Neural progenitor cell (in vitro differentiated cells): ENCODE measurements at regions not wholly inside any gene's neighbourhood (a gene's known extent, or its start where the extent isn't known, plus 50 kb on each side); places are given as distances from the start of the nearest gene placed in this dataset.

Source experiments
- DNase-seq: peaks from one replicate; pipeline ENCODE4 v3.0.0-alpha.2; 2016; ENCODE audit warnings: low spot score
- H2AFZ ChIP-seq: fragments of 200-600 bp; sonication (generic); replicated peaks from 2 replicates; pipeline ENCODE4 v1.6.1; 2016; ENCODE audit warnings: antibody characterized with exemption
- H3F3A ChIP-seq: fragments of 200-600 bp; sonication (generic); 2 replicates; pipeline ENCODE4 v1.6.1; 2016; ENCODE audit warnings: antibody characterized with exemption, low read depth
- H3K27ac ChIP-seq: fragments of 200-600 bp; sonication (generic); 2 replicates; pipeline ENCODE4 v1.5.1; 2016; ENCODE audit warnings: mild to moderate bottlenecking
- H3K27me3 ChIP-seq: fragments of 200-600 bp; sonication (generic); 2 replicates; pipeline ENCODE4 v1.6.1; 2016; ENCODE audit warnings: mild to moderate bottlenecking, moderate library complexity
- H3K36me3 ChIP-seq: fragments of 200-600 bp; sonication (generic); 2 replicates; pipeline ENCODE4 v1.5.1; 2016
- H3K4me1 ChIP-seq: fragments of 200-600 bp; sonication (generic); 2 replicates; pipeline ENCODE4 v1.6.1; 2016; ENCODE audit warnings: mixed run types
- H3K4me2 ChIP-seq: fragments of 200-600 bp; sonication (generic); 2 replicates; pipeline ENCODE4 v1.6.1; 2016
- H3K4me3 ChIP-seq: fragments of 200-600 bp; sonication (generic); 2 replicates; pipeline ENCODE4 v1.5.1; 2016
- H3K79me2 ChIP-seq: fragments of 200-600 bp; sonication (generic); 2 replicates; pipeline ENCODE4 v1.6.1; 2016; ENCODE audit warnings: low read depth
- H3K9ac ChIP-seq: fragments of 200-600 bp; sonication (generic); 2 replicates; pipeline ENCODE4 v1.6.1; 2016
- H3K9me3 ChIP-seq: fragments of 200-600 bp; sonication (generic); 2 replicates; pipeline ENCODE4 v1.5.1; 2016; ENCODE audit warnings: low read depth
- H4K20me1 ChIP-seq: fragments of 200-600 bp; sonication (generic); 2 replicates; pipeline ENCODE4 v1.6.1; 2016; ENCODE audit warnings: low read depth
- H3K27ac Mint-ChIP-seq: 3 replicates; pipeline ENCODE4 v1.8.0; 2021; ENCODE audit warnings: mixed read lengths
- H3K27me3 Mint-ChIP-seq: 2 replicates; pipeline ENCODE4 v1.8.0; 2022; ENCODE audit warnings: low read depth, mild to moderate bottlenecking, inconsistent platforms, moderate library complexity, mixed read lengths; ENCODE audit not compliant: insufficient read depth
- H3K36me3 Mint-ChIP-seq: 3 replicates; pipeline ENCODE4 v1.8.0; 2021; ENCODE audit warnings: mixed read lengths
- H3K4me1 Mint-ChIP-seq: 3 replicates; pipeline ENCODE4 v1.8.0; 2021; ENCODE audit warnings: mixed read lengths
- H3K4me3 Mint-ChIP-seq: 3 replicates; pipeline ENCODE4 v1.8.0; 2021; ENCODE audit warnings: mild to moderate bottlenecking, moderate library complexity, mixed read lengths
- H3K9me3 Mint-ChIP-seq: 3 replicates; pipeline ENCODE4 v1.8.0; 2020; ENCODE audit warnings: mixed read lengths
- EZH2 ChIP-seq: fragments of 200-600 bp; sonication (generic); IDR thresholded peaks from 2 replicates; pipeline ENCODE4 v1.6.1; 2017; ENCODE audit warnings: antibody characterized with exemption, mild to moderate bottlenecking, moderate library complexity
- EZH2phosphoT487 ChIP-seq: fragments of 200-600 bp; sonication (generic); IDR thresholded peaks from 2 replicates; pipeline ENCODE4 v1.6.1; 2017; ENCODE audit warnings: antibody characterized with exemption
- TF ChIP-seq, protein P1 (sequence below): fragments of 200-600 bp; sonication (generic); IDR thresholded peaks from 2 replicates; pipeline ENCODE4 v1.5.1; 2017; ENCODE audit warnings: antibody characterized with exemption, mild to moderate bottlenecking

GRCh38 chr2:19775315-19775714, 126.5 kb downstream of the TTC32 start:
- Mint-ChIP-seq H3K27me3 (peaks cover 6% of the 10 kb centered on the region), H3K9me3 (no peaks in the 10 kb centered on the region), H3K27ac (no peak overlapping the region), H3K4me3 (no peak overlapping the region), H3K4me1 (peaks cover 7% of the 10 kb centered on the region), H3K36me3 (no peaks in the 10 kb centered on the region)
- Histone ChIP-seq H3K4me2 (no peak overlapping the region), H3K9me3 (no peaks in the 10 kb centered on the region), H3K79me2 (no peaks in the 10 kb centered on the region), H3K9ac (no peak overlapping the region), H3K27me3 (no peaks in the 10 kb centered on the region), H3K4me1 (peaks cover 14% of the 10 kb centered on the region), H2AFZ (no peak overlapping the region), H4K20me1 (no peaks in the 10 kb centered on the region), H3K27ac (no peak overlapping the region), H3K4me3 (no peak overlapping the region), H3F3A (peaks cover 5% of the 10 kb centered on the region), H3K36me3 (no peaks in the 10 kb centered on the region)
- no peak for DNase-seq
- TF ChIP-seq, protein P1, sequence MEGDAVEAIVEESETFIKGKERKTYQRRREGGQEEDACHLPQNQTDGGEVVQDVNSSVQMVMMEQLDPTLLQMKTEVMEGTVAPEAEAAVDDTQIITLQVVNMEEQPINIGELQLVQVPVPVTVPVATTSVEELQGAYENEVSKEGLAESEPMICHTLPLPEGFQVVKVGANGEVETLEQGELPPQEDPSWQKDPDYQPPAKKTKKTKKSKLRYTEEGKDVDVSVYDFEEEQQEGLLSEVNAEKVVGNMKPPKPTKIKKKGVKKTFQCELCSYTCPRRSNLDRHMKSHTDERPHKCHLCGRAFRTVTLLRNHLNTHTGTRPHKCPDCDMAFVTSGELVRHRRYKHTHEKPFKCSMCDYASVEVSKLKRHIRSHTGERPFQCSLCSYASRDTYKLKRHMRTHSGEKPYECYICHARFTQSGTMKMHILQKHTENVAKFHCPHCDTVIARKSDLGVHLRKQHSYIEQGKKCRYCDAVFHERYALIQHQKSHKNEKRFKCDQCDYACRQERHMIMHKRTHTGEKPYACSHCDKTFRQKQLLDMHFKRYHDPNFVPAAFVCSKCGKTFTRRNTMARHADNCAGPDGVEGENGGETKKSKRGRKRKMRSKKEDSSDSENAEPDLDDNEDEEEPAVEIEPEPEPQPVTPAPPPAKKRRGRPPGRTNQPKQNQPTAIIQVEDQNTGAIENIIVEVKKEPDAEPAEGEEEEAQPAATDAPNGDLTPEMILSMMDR = no peak

DNA sequence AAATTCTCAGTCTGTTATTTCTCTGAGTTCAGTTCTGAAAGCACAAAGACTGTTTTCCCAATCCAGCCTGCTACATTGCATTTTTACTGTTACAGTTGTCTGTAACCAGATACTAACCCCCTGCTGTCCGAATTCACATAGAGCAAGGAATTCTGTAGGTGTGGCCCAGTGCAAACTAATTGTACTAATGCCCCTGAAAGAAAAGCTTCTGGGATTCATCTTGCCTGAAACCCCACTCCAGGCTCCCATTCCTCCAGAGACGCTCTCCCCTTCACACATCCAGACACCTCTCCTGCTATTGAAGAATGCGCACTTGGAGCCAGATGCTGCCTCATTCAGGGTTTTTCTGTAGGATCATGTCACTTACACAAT, 127.0 kb downstream of the TTC32 start:
- Mint-ChIP-seq H3K9me3 (no peaks in the 10 kb centered on the region), H3K27me3 (peaks cover 7% of the 10 kb centered on the region), H3K4me1 (peaks cover 7% of the 10 kb centered on the region), H3K27ac (no peak overlapping the region), H3K4me3 (no peak overlapping the region), H3K36me3 (no peaks in the 10 kb centered on the region)
- H2AFZ ChIP-seq = no peak overlapping the region
- peaks cover 5% of the 10 kb centered on the region for H3F3A ChIP-seq
- H4K20me1 ChIP-seq = no peaks in the 10 kb centered on the region
- TF ChIP-seq EZH2 = no peak
- TF ChIP-seq, protein P1 = no peak
- no peak for TF ChIP-seq EZH2phosphoT487
- H3K27ac ChIP-seq = no peak overlapping the region
- H3K4me2 ChIP-seq = peak overlapping the region; percentile 5
- no peaks in the 10 kb centered on the region for H3K27me3 ChIP-seq
- H3K9me3 ChIP-seq = no peaks in the 10 kb centered on the region
- H3K4me1 ChIP-seq = peaks cover 14% of the 10 kb centered on the region
- no peaks in the 10 kb centered on the region for H3K79me2 ChIP-seq
- H3K4me3 ChIP-seq = no peak overlapping the region
- no peak overlapping the region for H3K9ac ChIP-seq
- no peaks in the 10 kb centered on the region for H3K36me3 ChIP-seq
- DNase-seq = peak; percentile 63

- Mint-ChIP-seq H3K4me3 (no peak overlapping the region), H3K27ac (no peak overlapping the region), H3K9me3 (peaks cover 3% of the 10 kb centered on the region), H3K27me3 (peaks cover 7% of the 10 kb centered on the region), H3K36me3 (no peaks in the 10 kb centered on the region), H3K4me1 (peaks cover 7% of the 10 kb centered on the region)
- Histone ChIP-seq H4K20me1 (no peaks in the 10 kb centered on the region), H3K27me3 (no peaks in the 10 kb centered on the region), H3K36me3 (no peaks in the 10 kb centered on the region), H2AFZ (no peak overlapping the region), H3F3A (peaks cover 5% of the 10 kb centered on the region), H3K27ac (no peak overlapping the region), H3K4me3 (no peak overlapping the region), H3K4me2 (no peak overlapping the region), H3K79me2 (no peaks in the 10 kb centered on the region), H3K9ac (no peak overlapping the region), H3K4me1 (peaks cover 14% of the 10 kb centered on the region), H3K9me3 (no peaks in the 10 kb centered on the region)
- DNase-seq = no peak
- no peak for TF ChIP-seq EZH2phosphoT487
- TF ChIP-seq, protein P1 = no peak
- TF ChIP-seq EZH2 = no peak
These were observed 128.8 kb downstream of the TTC32 start for GRCh38 chr2:19772981-19773380.

- H3K9me3 Mint-ChIP-seq = peaks cover 7% of the 10 kb centered on the region
- DNase-seq = no peak
- no peaks in the 10 kb centered on the region for H3K36me3 Mint-ChIP-seq
These were observed 132.3 kb downstream of the TTC32 start for GRCh38 chr2:19769513-19769912.

More at GRCh38 chr2:19769513-19769912, 132.3 kb downstream of the TTC32 start:
- TF ChIP-seq, protein P1 = no peak
- TF ChIP-seq EZH2phosphoT487 (no peak), EZH2 (no peak)
- Histone ChIP-seq H3K27ac (no peak overlapping the region), H3K4me1 (peaks cover 2% of the 10 kb centered on the region), H3K27me3 (no peaks in the 10 kb centered on the region), H2AFZ (no peak overlapping the region), H3K4me2 (no peak overlapping the region), H3K36me3 (no peaks in the 10 kb centered on the region), H3K4me3 (no peak overlapping the region), H3F3A (peaks cover 2% of the 10 kb centered on the region), H4K20me1 (no peaks in the 10 kb centered on the region), H3K9ac (no peak overlapping the region), H3K9me3 (no peaks in the 10 kb centered on the region), H3K79me2 (no peaks in the 10 kb centered on the region)
- peaks cover 4% of the 10 kb centered on the region for H3K4me1 Mint-ChIP-seq
- peaks cover 2% of the 10 kb centered on the region for H3K27me3 Mint-ChIP-seq
- no peak overlapping the region for H3K27ac Mint-ChIP-seq
- no peak overlapping the region for H3K4me3 Mint-ChIP-seq
